SK-N-SH treated with all-trans-retinoic acid at 6 μM for 48 hours (cell line): ENCODE measurements at regions not wholly inside any gene's neighbourhood (a gene's known extent, or its start where the extent isn't known, plus 50 kb on each side); places are given as distances from the start of the nearest gene placed in this dataset.
A peak's percentile ranks its signal among the peaks of the same experiment; 100 is the strongest.

Experiments used
- ATAC-seq: fragments of 200-7000 bp; cut with Tn5 transposase; 3 replicates; pipeline ENCODE4 v1.9.1; 2020; ENCODE audit warnings: mild to moderate bottlenecking, moderate library complexity
- CREB5 ChIP-seq: fragments of 250-450 bp; sonication (Bioruptor Pico); IDR thresholded peaks from 2 replicates; pipeline ENCODE4 v1.5.1; 2020; ENCODE audit warnings: low read depth, mild to moderate bottlenecking, moderate library complexity
- CSDC2 ChIP-seq: fragments of 250-450 bp; sonication (Bioruptor Pico); IDR thresholded peaks from 2 replicates; pipeline ENCODE4 v1.5.0; 2020; ENCODE audit warnings: mild to moderate bottlenecking, moderate library complexity
- ISL1 ChIP-seq: fragments of 250-450 bp; sonication (Bioruptor Pico); IDR thresholded peaks from 2 replicates; pipeline ENCODE4 v2.1.2; 2022; ENCODE audit warnings: mild to moderate bottlenecking, moderate library complexity
- PATZ1 ChIP-seq: fragments of 250-450 bp; sonication (Bioruptor Pico); IDR thresholded peaks from 2 replicates; pipeline ENCODE4 v1.8.0; 2020; ENCODE audit warnings: mild to moderate bottlenecking, moderate library complexity, borderline replicate concordance
- POU6F1 ChIP-seq: fragments of 250-450 bp; sonication (Bioruptor Pico); IDR thresholded peaks from 2 replicates; pipeline ENCODE4 v1.8.0; 2021; ENCODE audit warnings: low read depth, mild to moderate bottlenecking, moderate library complexity, borderline replicate concordance
- PPARA ChIP-seq: fragments of 250-450 bp; sonication (Bioruptor Pico); IDR thresholded peaks from 2 replicates; pipeline ENCODE4 v1.5.0; 2020; ENCODE audit warnings: mild to moderate bottlenecking, borderline replicate concordance
- RARB ChIP-seq: fragments of 250-450 bp; sonication (Bioruptor Pico); IDR thresholded peaks from 2 replicates; pipeline ENCODE4 v1.8.0; 2021; ENCODE audit warnings: mild to moderate bottlenecking, moderate library complexity
- SNAI2 ChIP-seq: fragments of 250-450 bp; sonication (Bioruptor Pico); IDR thresholded peaks from 2 replicates; pipeline ENCODE4 v1.5.0; 2020; ENCODE audit warnings: mild to moderate bottlenecking, moderate library complexity
- TCF4 ChIP-seq: fragments of 250-450 bp; sonication (Bioruptor Pico); IDR thresholded peaks from 2 replicates; pipeline ENCODE4 v1.8.0; 2021; ENCODE audit warnings: mild to moderate bottlenecking, moderate library complexity, borderline replicate concordance
- ZC3H10 ChIP-seq: fragments of 250-450 bp; sonication (Bioruptor Pico); IDR thresholded peaks from 2 replicates; pipeline ENCODE4 v1.5.1; 2021; ENCODE audit warnings: mild to moderate bottlenecking, moderate library complexity
- ZNF70 ChIP-seq: fragments of 450-650 bp; formaldehyde crosslinking; IDR thresholded peaks from 2 replicates; pipeline ENCODE4 v1.5.0; 2020; ENCODE audit warnings: mild to moderate bottlenecking, moderate library complexity

GRCh38 chr2:189372688-189373257 lies 68.5 kb upstream of the WDR75 start:
- no peak for ATAC-seq
- TF ChIP-seq ISL1: peak; percentile 76
- no peak for TF ChIP-seq ZNF70
- no peak for TF ChIP-seq ZC3H10 (CRISPR knock-in tag)
- no peak for TF ChIP-seq POU6F1 (CRISPR knock-in tag)
- TF ChIP-seq CREB5 (CRISPR knock-in tag): peak; percentile 44; the same call in 1 of the 2 replicates
- TF ChIP-seq, all 23 proteins: peak for 2

- no peak for TF ChIP-seq TCF4 (CRISPR knock-in tag)
- TF ChIP-seq SNAI2 (CRISPR knock-in tag): no peak
- TF ChIP-seq ISL1: peak; percentile 1; the same call in 1 of the 2 replicates
- no peak for ATAC-seq
These were observed 66.8 kb upstream of the WDR75 start for GRCh38 chr2:189374481-189374880.

GRCh38 chr2:189375842-189376241 lies 65.4 kb upstream of the WDR75 start:
- TF ChIP-seq PPARA: no peak
- peak; percentile 10; the same call in 1 of the 3 replicates for ATAC-seq

GRCh38 chr2:189379287-189379630 lies 62.0 kb upstream of the WDR75 start:
- ATAC-seq: peak; percentile 81

GRCh38 chr2:189379731-189380261 lies 61.5 kb upstream of the WDR75 start:
- peak; percentile 63 for ATAC-seq

More at GRCh38 chr2:189379287-189379630, 62.0 kb upstream of the WDR75 start:
- peak; percentile 94 for TF ChIP-seq ISL1
- TF ChIP-seq CREB5 (CRISPR knock-in tag): peak; percentile 60; the same call in 1 of the 2 replicates
- no peak for TF ChIP-seq PATZ1 (CRISPR knock-in tag)
- TF ChIP-seq RARB (CRISPR knock-in tag): peak; percentile 20; the same call in 1 of the 2 replicates
- TF ChIP-seq, all 23 proteins: peak for 3

More at GRCh38 chr2:189379731-189380261, 61.5 kb upstream of the WDR75 start:
- no peak for TF ChIP-seq PATZ1 (CRISPR knock-in tag)
- TF ChIP-seq CSDC2: no peak
- no peak for TF ChIP-seq CREB5 (CRISPR knock-in tag)
- TF ChIP-seq ZC3H10 (CRISPR knock-in tag): no peak
- TF ChIP-seq SNAI2 (CRISPR knock-in tag): no peak
- TF ChIP-seq ISL1: peak; percentile 90
